Neural cell (in vitro differentiated cells): ENCODE measurements at regions not wholly inside any gene's neighbourhood (a gene's known extent, or its start where the extent isn't known, plus 50 kb on each side); places are given as distances from the start of the nearest gene placed in this dataset.

Experiments used
- H2AFZ ChIP-seq: fragments of 200-600, 300-800 bp; sonication (generic), shearing (Covaris generic); 2 replicates; pipeline ENCODE4 v1.6.0; 2014; ENCODE audit warnings: low read depth, mild to moderate bottlenecking, antibody characterized with exemption, low read length, moderate library complexity
- H3F3A ChIP-seq: fragments of 200-600 bp; shearing (Covaris generic); 2 replicates; pipeline ENCODE4 v1.6.1; 2016; ENCODE audit warnings: mild to moderate bottlenecking, moderate library complexity, mixed read lengths, antibody characterized with exemption, low read length; ENCODE audit not compliant: insufficient read depth, poor library complexity, severe bottlenecking
- H3K27ac ChIP-seq: fragments of 200-600, 300-800 bp; sonication (generic), shearing (Covaris generic); 2 replicates; pipeline ENCODE4 v1.5.1; 2014; ENCODE audit warnings: mild to moderate bottlenecking, low read length, moderate library complexity
- H3K27me3 ChIP-seq: fragments of 300-800, 200-600 bp; sonication (generic), shearing (Covaris generic); 2 replicates; pipeline ENCODE4 v1.6.0; 2014; ENCODE audit warnings: mild to moderate bottlenecking, low read depth, low read length, moderate library complexity; ENCODE audit not compliant: insufficient read depth
- H3K36me3 ChIP-seq: fragments of 300-800, 200-600 bp; sonication (generic), shearing (Covaris generic); 2 replicates; pipeline ENCODE4 v1.5.1; 2014; ENCODE audit warnings: mild to moderate bottlenecking, antibody characterized with exemption, low read length, moderate library complexity; ENCODE audit not compliant: insufficient read depth
- H3K4me2 ChIP-seq: fragments of 300-800, 200-600 bp; sonication (generic), shearing (Covaris generic); 2 replicates; pipeline ENCODE4 v1.6.0; 2014; ENCODE audit warnings: mild to moderate bottlenecking, low read length
- H3K4me3 ChIP-seq: fragments of 300-800, 200-600 bp; sonication (generic), shearing (Covaris generic); 2 replicates; pipeline ENCODE4 v1.5.1; 2014; ENCODE audit warnings: mild to moderate bottlenecking, low read length, moderate library complexity
- H3K79me2 ChIP-seq: fragments of 200-600 bp; shearing (Covaris generic); replicated peaks from 2 replicates; pipeline ENCODE4 v1.6.0; 2014; ENCODE audit warnings: mild to moderate bottlenecking, low read length, moderate library complexity; ENCODE audit not compliant: insufficient read depth
- H3K9ac ChIP-seq: fragments of 300-800, 200-600 bp; sonication (generic), shearing (Covaris generic); 2 replicates; pipeline ENCODE4 v1.6.1; 2016; ENCODE audit warnings: mild to moderate bottlenecking, low read length, mixed read lengths
- H3K9me2 ChIP-seq: fragments of 200-600 bp; shearing (Covaris generic); 2 replicates; pipeline ENCODE4 v1.6.1; 2016; ENCODE audit warnings: mild to moderate bottlenecking, low read length, mixed read lengths; ENCODE audit not compliant: insufficient read depth
- H3K9me3 ChIP-seq: fragments of 200-600, 300-800 bp; sonication (generic), shearing (Covaris generic); 2 replicates; pipeline ENCODE4 v1.6.1; 2016; ENCODE audit warnings: mild to moderate bottlenecking, mixed run types, low read length, moderate library complexity, mixed read lengths
- H4K20me1 ChIP-seq: fragments of 200-600 bp; shearing (Covaris generic); 2 replicates; pipeline ENCODE4 v1.6.1; 2016; ENCODE audit warnings: mild to moderate bottlenecking, mixed run types; ENCODE audit not compliant: insufficient read depth
- CTCF ChIP-seq: fragments of 450-650 bp; IDR thresholded peaks from 2 replicates; pipeline ENCODE4 v1.5.1; 2014; ENCODE audit warnings: antibody characterized with exemption, mild to moderate bottlenecking, moderate library complexity; ENCODE audit not compliant: poor library complexity, severe bottlenecking
- EP300 ChIP-seq: fragments of 450-650 bp; conservative IDR thresholded peaks from 2 replicates; pipeline ENCODE4 v1.6.1; 2014; ENCODE audit warnings: antibody characterized with exemption, mild to moderate bottlenecking, moderate library complexity; ENCODE audit not compliant: poor library complexity, severe bottlenecking
- EZH2 ChIP-seq: fragments of 200-600, 300-800 bp; shearing (Covaris generic), sonication (generic); IDR thresholded peaks from 2 replicates; pipeline ENCODE4 v1.6.1; 2014; ENCODE audit warnings: antibody characterized with exemption, low read length, borderline replicate concordance, mild to moderate bottlenecking; ENCODE audit not compliant: insufficient read depth, poor library complexity, severe bottlenecking
- MXI1 ChIP-seq: fragments of 450-650 bp; conservative IDR thresholded peaks from 2 replicates; pipeline ENCODE4 v1.6.1; 2014; ENCODE audit warnings: antibody characterized with exemption, mild to moderate bottlenecking; ENCODE audit not compliant: poor library complexity, severe bottlenecking
- POLR2AphosphoS5 ChIP-seq: IDR thresholded peaks from 2 replicates; pipeline ENCODE4 v1.6.1; 2012
- RAD21 ChIP-seq: fragments of 450-650 bp; conservative IDR thresholded peaks from 2 replicates; pipeline ENCODE4 v1.6.1; 2014; ENCODE audit warnings: antibody characterized with exemption, mild to moderate bottlenecking, moderate library complexity
- SMC3 ChIP-seq: fragments of 450-650 bp; conservative IDR thresholded peaks from 2 replicates; pipeline ENCODE4 v1.6.1; 2014; ENCODE audit warnings: antibody characterized with exemption, mild to moderate bottlenecking, moderate library complexity; ENCODE audit not compliant: poor library complexity
- TAF1 ChIP-seq: IDR thresholded peaks from 2 replicates; pipeline ENCODE4 v1.6.1; 2012; ENCODE audit warnings: low read depth
- TF ChIP-seq, protein P1 (sequence below): IDR thresholded peaks from 2 replicates; pipeline ENCODE4 v1.6.1; 2012; ENCODE audit warnings: borderline replicate concordance

DNA sequence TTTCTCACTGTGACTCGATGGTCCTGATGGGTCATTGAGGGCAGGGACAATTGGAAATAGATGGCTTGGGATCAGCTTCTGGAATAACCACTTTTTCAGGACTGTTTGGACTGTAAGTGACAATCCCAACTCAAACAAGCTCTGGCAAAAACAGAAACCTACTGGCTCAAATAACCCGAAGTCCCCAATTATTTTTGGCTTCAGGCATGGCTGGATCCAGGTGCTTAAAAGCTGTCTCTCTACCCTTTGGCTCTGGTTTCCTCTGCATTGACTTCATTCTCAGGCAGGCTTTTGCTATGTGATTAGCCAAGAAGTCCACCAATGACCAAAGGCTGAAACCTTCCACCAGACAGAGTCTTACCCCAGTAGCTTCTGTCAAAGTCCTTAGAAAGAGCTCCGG is 92.9 kb upstream of the PRR23E start:
- Histone ChIP-seq H3K4me2 (no peak overlapping the region), H3K27me3 (no peaks in the 10 kb centered on the region), H3F3A (no peaks in the 10 kb centered on the region), H3K9me2 (no peaks in the 10 kb centered on the region), H3K36me3 (no peaks in the 10 kb centered on the region), H2AFZ (no peak overlapping the region), H3K9ac (no peak overlapping the region), H3K79me2 (no peaks in the 10 kb centered on the region), H3K9me3 (no peaks in the 10 kb centered on the region), H3K27ac (no peak overlapping the region), H4K20me1 (no peaks in the 10 kb centered on the region), H3K4me3 (no peak overlapping the region)
- TF ChIP-seq MXI1 (no peak), TAF1 (no peak), EP300 (no peak), RAD21 (no peak), POLR2AphosphoS5 (no peak), EZH2 (no peak), CTCF (no peak), SMC3 (no peak)
- TF ChIP-seq, protein P1, sequence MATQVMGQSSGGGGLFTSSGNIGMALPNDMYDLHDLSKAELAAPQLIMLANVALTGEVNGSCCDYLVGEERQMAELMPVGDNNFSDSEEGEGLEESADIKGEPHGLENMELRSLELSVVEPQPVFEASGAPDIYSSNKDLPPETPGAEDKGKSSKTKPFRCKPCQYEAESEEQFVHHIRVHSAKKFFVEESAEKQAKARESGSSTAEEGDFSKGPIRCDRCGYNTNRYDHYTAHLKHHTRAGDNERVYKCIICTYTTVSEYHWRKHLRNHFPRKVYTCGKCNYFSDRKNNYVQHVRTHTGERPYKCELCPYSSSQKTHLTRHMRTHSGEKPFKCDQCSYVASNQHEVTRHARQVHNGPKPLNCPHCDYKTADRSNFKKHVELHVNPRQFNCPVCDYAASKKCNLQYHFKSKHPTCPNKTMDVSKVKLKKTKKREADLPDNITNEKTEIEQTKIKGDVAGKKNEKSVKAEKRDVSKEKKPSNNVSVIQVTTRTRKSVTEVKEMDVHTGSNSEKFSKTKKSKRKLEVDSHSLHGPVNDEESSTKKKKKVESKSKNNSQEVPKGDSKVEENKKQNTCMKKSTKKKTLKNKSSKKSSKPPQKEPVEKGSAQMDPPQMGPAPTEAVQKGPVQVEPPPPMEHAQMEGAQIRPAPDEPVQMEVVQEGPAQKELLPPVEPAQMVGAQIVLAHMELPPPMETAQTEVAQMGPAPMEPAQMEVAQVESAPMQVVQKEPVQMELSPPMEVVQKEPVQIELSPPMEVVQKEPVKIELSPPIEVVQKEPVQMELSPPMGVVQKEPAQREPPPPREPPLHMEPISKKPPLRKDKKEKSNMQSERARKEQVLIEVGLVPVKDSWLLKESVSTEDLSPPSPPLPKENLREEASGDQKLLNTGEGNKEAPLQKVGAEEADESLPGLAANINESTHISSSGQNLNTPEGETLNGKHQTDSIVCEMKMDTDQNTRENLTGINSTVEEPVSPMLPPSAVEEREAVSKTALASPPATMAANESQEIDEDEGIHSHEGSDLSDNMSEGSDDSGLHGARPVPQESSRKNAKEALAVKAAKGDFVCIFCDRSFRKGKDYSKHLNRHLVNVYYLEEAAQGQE: no peak

- H3K9me3 ChIP-seq: no peaks in the 10 kb centered on the region
- H3F3A ChIP-seq: no peaks in the 10 kb centered on the region
- no peak overlapping the region for H3K4me3 ChIP-seq
- TF ChIP-seq EP300 (no peak), TAF1 (no peak), RAD21 (no peak), SMC3 (no peak), MXI1 (no peak), POLR2AphosphoS5 (no peak), EZH2 (no peak), CTCF (no peak)
- TF ChIP-seq, protein P1: no peak
- no peaks in the 10 kb centered on the region for H3K9me2 ChIP-seq
- H3K27me3 ChIP-seq: no peaks in the 10 kb centered on the region
- no peak overlapping the region for H3K4me2 ChIP-seq
- H3K9ac ChIP-seq: no peak overlapping the region
- no peak overlapping the region for H3K27ac ChIP-seq
- no peaks in the 10 kb centered on the region for H3K36me3 ChIP-seq
- H3K79me2 ChIP-seq: no peaks in the 10 kb centered on the region
- no peak overlapping the region for H2AFZ ChIP-seq
- no peaks in the 10 kb centered on the region for H4K20me1 ChIP-seq
These were observed 92.2 kb upstream of the PRR23E start for GRCh38 chr3:127100459-127101410.
